IMR-90 (cell line): ENCODE measurements at regions not wholly inside any gene's neighbourhood (a gene's known extent, or its start where the extent isn't known, plus 50 kb on each side); places are given as distances from the start of the nearest gene placed in this dataset.

ENCODE experiments used
- ATAC-seq: fragments of 200-7000 bp; cut with Tn5 transposase; 2 replicates; pipeline ENCODE4 v1.9.1; 2020; ENCODE audit warnings: low read depth, mild to moderate bottlenecking, moderate library complexity
- BruUV-seq: library from RNA; stranded (reverse); fragments of 400-500 nt; replicated peaks from 2 replicates; lab custom pipeline; 2021; lab: Mats Ljungman, UMichigan
- CTCF ChIA-PET: fragments of 300-600 bp; formaldehyde crosslinking; extraction: SDS; loops from one replicate; lab custom pipeline; 2021; ENCODE audit warnings: antibody characterized with exemption; lab: Yijun Ruan, JAX
- POLR2A ChIA-PET: fragments of 300-600 bp; sonication (Branson Sonifier 250); formaldehyde crosslinking; loops from one replicate; lab custom pipeline; 2022; ENCODE audit warnings: antibody characterized with exemption; ENCODE audit not compliant: unreplicated experiment; lab: Charles Lee
- DNase-seq: peaks from one replicate; pipeline ENCODE4 v3.0.0; 2013
- H2AFZ ChIP-seq: replicated peaks from 2 replicates; pipeline ENCODE3; 2013; ENCODE audit warnings: low read length, mild to moderate bottlenecking; ENCODE audit not compliant: poor library complexity
- H2AK5ac ChIP-seq: 2 replicates; pipeline ENCODE4 v1.6.1; 2013; ENCODE audit warnings: low read depth, low read length, inconsistent platforms
- H2AK9ac ChIP-seq: replicated peaks from 2 replicates; pipeline ENCODE3; 2013; ENCODE audit warnings: mild to moderate bottlenecking, low read depth, low read length, moderate library complexity; ENCODE audit not compliant: poor library complexity
- H2BK120ac ChIP-seq: 2 replicates; pipeline ENCODE4 v1.6.1; 2013; ENCODE audit warnings: low read depth, low read length, inconsistent platforms
- H2BK15ac ChIP-seq: 3 replicates; pipeline ENCODE4 v1.6.1; 2013; ENCODE audit warnings: low read depth, low read length, inconsistent platforms
- H2BK20ac ChIP-seq: 2 replicates; pipeline ENCODE4 v1.6.1; 2013; ENCODE audit warnings: low read depth, mild to moderate bottlenecking, inconsistent platforms, low read length, moderate library complexity
- H2BK5ac ChIP-seq: 2 replicates; pipeline ENCODE4 v1.6.1; 2013; ENCODE audit warnings: mild to moderate bottlenecking, low read depth, low read length, inconsistent platforms; ENCODE audit not compliant: poor library complexity, severe bottlenecking
- H3K14ac ChIP-seq: replicated peaks from 2 replicates; pipeline ENCODE4 v1.6.1; 2013; ENCODE audit warnings: low read depth, low read length, inconsistent platforms
- H3K18ac ChIP-seq: 2 replicates; pipeline ENCODE4 v1.6.1; 2013; ENCODE audit warnings: low read depth, low read length, control low read depth
- H3K23ac ChIP-seq: 2 replicates; pipeline ENCODE4 v1.6.1; 2013; ENCODE audit warnings: low read depth, low read length, inconsistent platforms
- H3K27ac ChIP-seq: 2 replicates; pipeline ENCODE4 v1.5.1; 2013; ENCODE audit warnings: mild to moderate bottlenecking, control low read depth, low read length; ENCODE audit not compliant: insufficient read depth
- H3K27me3 ChIP-seq: 2 replicates; pipeline ENCODE4 v1.6.1; 2013; ENCODE audit warnings: low read length; ENCODE audit not compliant: control insufficient read depth, insufficient read depth
- H3K36me3 ChIP-seq: 2 replicates; pipeline ENCODE4 v1.6.1; 2013; ENCODE audit warnings: low read length, mixed read lengths; ENCODE audit not compliant: control insufficient read depth, insufficient read depth
- H3K4ac ChIP-seq: 2 replicates; pipeline ENCODE4 v1.6.1; 2013; ENCODE audit warnings: low read depth, low read length, inconsistent platforms
- H3K4me1 ChIP-seq: 2 replicates; pipeline ENCODE4 v1.6.1; 2013; ENCODE audit warnings: low read length, mixed read lengths; ENCODE audit not compliant: control insufficient read depth, insufficient read depth
- H3K4me2 ChIP-seq: 2 replicates; pipeline ENCODE4 v1.6.1; 2013; ENCODE audit warnings: low read depth, mild to moderate bottlenecking, control low read depth, low read length, moderate library complexity
- H3K4me3 ChIP-seq: 2 replicates; pipeline ENCODE4 v1.5.1; 2013; ENCODE audit warnings: low read depth, mild to moderate bottlenecking, control low read depth, low read length, moderate library complexity; ENCODE audit not compliant: insufficient read depth
- H3K56ac ChIP-seq: 2 replicates; pipeline ENCODE4 v1.6.1; 2013; ENCODE audit warnings: low read length, inconsistent platforms; ENCODE audit not compliant: insufficient read depth; ENCODE audit errors: extremely low read depth
- H3K79me1 ChIP-seq, 2 experiments: 2 replicates each; pipeline ENCODE4 v1.6.1; 2013; ENCODE audit warnings: low read length in 2 of 2, inconsistent platforms in 1 of 2, low read depth in 1 of 2
- H3K9ac ChIP-seq: 2 replicates; pipeline ENCODE4 v1.6.1; 2013; ENCODE audit warnings: low read depth, low read length, control low read depth
- H3K9me1 ChIP-seq: 2 replicates; pipeline ENCODE4 v1.6.1; 2013; ENCODE audit warnings: low read length, inconsistent platforms; ENCODE audit not compliant: insufficient read depth
- H3K9me3 ChIP-seq: 2 replicates; pipeline ENCODE4 v1.6.1; 2013; ENCODE audit warnings: low read length; ENCODE audit not compliant: control insufficient read depth, insufficient read depth
- H4K20me1 ChIP-seq: 2 replicates; pipeline ENCODE4 v1.6.1; 2013; ENCODE audit warnings: low read length, inconsistent platforms; ENCODE audit not compliant: insufficient read depth
- H4K5ac ChIP-seq: 2 replicates; pipeline ENCODE4 v1.6.1; 2013; ENCODE audit warnings: mild to moderate bottlenecking, low read depth, low read length, control low read depth
- H4K8ac ChIP-seq, 2 experiments: 2 replicates each; pipeline ENCODE4 v1.6.1; 2013; ENCODE audit warnings: low read depth in 2 of 2, low read length in 2 of 2, control low read depth in 1 of 2, inconsistent platforms in 1 of 2
- H4K91ac ChIP-seq: 2 replicates; pipeline ENCODE4 v1.6.1; 2013; ENCODE audit warnings: low read depth, low read length, inconsistent platforms; ENCODE audit not compliant: insufficient read depth
- BHLHE40 ChIP-seq: fragments of 150-350 bp; IDR thresholded peaks from 2 replicates; pipeline ENCODE4 v1.6.1; 2016; ENCODE audit warnings: mild to moderate bottlenecking, low read depth, low read length
- CEBPB ChIP-seq: IDR thresholded peaks from 2 replicates; pipeline ENCODE4 v1.6.1; 2012; ENCODE audit warnings: low read depth, low read length, improper control_type of control experiment
- CHD1 ChIP-seq: IDR thresholded peaks from 2 replicates; pipeline ENCODE4 v1.6.1; 2012; ENCODE audit warnings: low read depth, low read length, improper control_type of control experiment
- ELK1 ChIP-seq: fragments of 150-350 bp; IDR thresholded peaks from 2 replicates; pipeline ENCODE4 v1.6.1; 2016; ENCODE audit warnings: low read depth, mild to moderate bottlenecking, low read length, moderate library complexity, borderline replicate concordance
- MAFK ChIP-seq: IDR thresholded peaks from 2 replicates; pipeline ENCODE4 v1.6.1; 2012; ENCODE audit warnings: low read depth, low read length, improper control_type of control experiment
- NFE2L2 ChIP-seq: fragments of 150-350 bp; IDR thresholded peaks from 2 replicates; pipeline ENCODE4 v1.6.1; 2016; ENCODE audit warnings: low read depth, mild to moderate bottlenecking, low read length
- RAD21 ChIP-seq: IDR thresholded peaks from 2 replicates; pipeline ENCODE4 v1.6.1; 2012; ENCODE audit warnings: low read length, improper control_type of control experiment
- USF2 ChIP-seq: fragments of 150-350 bp; IDR thresholded peaks from 2 replicates; pipeline ENCODE4 v1.6.1; 2017; ENCODE audit warnings: mild to moderate bottlenecking, antibody characterized with exemption, low read length, low read depth
- WGBS, 2 experiments: methylation state at CpG; one replicate each; pipeline versions ENCODE4 v1.1.5 to v1.1.7; 2013; ENCODE audit warnings: missing lambda C conversion rate in 2 of 2; ENCODE audit not compliant: insufficient read length in 1 of 2; ENCODE audit errors: extremely low coverage in 2 of 2; 5-methylcytosine and 5-hydroxymethylcytosine counted together
- dilution Hi-C: fragments of 300-500 bp; cut with HindIII; formaldehyde crosslinking; loops from one replicate; pipeline ENCODE4 v1.14.3; 2018; ENCODE audit warnings: low sequenced_read_pairs; ENCODE audit not compliant: unreplicated experiment
- in situ Hi-C: fragments of 300-500 bp; cut with MboI; formaldehyde crosslinking; loops from 3 replicates; pipeline ENCODE4 v1.14.3; 2019; ENCODE audit warnings: low sequenced_read_pairs, inconsistent platforms, mixed read lengths
- intact Hi-C: fragments of 100-400 bp; cut with micrococcal nuclease; formaldehyde crosslinking; loops from 2 replicates; pipeline ENCODE4 v1.10.0; 2022

- peak overlapping the region; percentile 60; the same call in 1 of the 2 replicates for H2AK5ac ChIP-seq
- 84% methylated on average over 2 of the region's 4 CpGs; no CpG with 5 or more reads in 1 of the 2 experiments for WGBS, 2 experiments
- POLR2A ChIA-PET = no interaction called here
- H2AFZ ChIP-seq = no peak overlapping the region
- no peak overlapping the region for H3K4me3 ChIP-seq
- no TSS peak for BruUV-seq
- H3K4ac ChIP-seq = no peak overlapping the region
- CTCF ChIA-PET = interaction anchor here (0.6 to 1.1 kb wide), 2 partner anchors 9 to 224 kb away, joined by 4 read pairs; no protein-coding TSS in a partner anchor
- H3K27me3 ChIP-seq = no peaks in the 10 kb centered on the region
- no peak overlapping the region for H2BK5ac ChIP-seq
- H3K9me1 ChIP-seq = no peaks in the 10 kb centered on the region; the same call in none of the 2 replicates
- H3K4me2 ChIP-seq = no peak overlapping the region
- H3K23ac ChIP-seq = no peak overlapping the region; the same call in 1 of the 2 replicates
- no peak overlapping the region; the same call in 1 of the 2 replicates for H2BK120ac ChIP-seq
- H3K18ac ChIP-seq = no peak overlapping the region
- no peak overlapping the region for H3K56ac ChIP-seq
- ATAC-seq (no peak), DNase-seq (no peak)
- no peaks in the 10 kb centered on the region for H3K36me3 ChIP-seq
- H4K8ac ChIP-seq = no peak overlapping the region
- TF ChIP-seq CHD1 = no peak
- no peak for TF ChIP-seq NFE2L2
- no peak for TF ChIP-seq BHLHE40
- no peak for TF ChIP-seq USF2
- TF ChIP-seq RAD21 = no peak
- no peak for TF ChIP-seq ELK1
- no peak for TF ChIP-seq MAFK
- TF ChIP-seq CEBPB = no peak
- no peak overlapping the region for H3K9ac ChIP-seq
- H2BK20ac ChIP-seq = peak overlapping the region; percentile 8; the same call in 1 of the 2 replicates
- H3K14ac ChIP-seq = peak overlapping the region; percentile 43
- intact Hi-C loops (no loop called here), in situ Hi-C loops (no loop called here), dilution Hi-C loops (no loop called here)
- H3K27ac ChIP-seq = no peak overlapping the region
- no peaks in the 10 kb centered on the region for H3K9me3 ChIP-seq
- H3K79me1 ChIP-seq = no peaks in the 10 kb centered on the region
- no peaks in the 10 kb centered on the region for H3K4me1 ChIP-seq
- peak overlapping the region; percentile 31 for H2AK9ac ChIP-seq
- no peaks in the 10 kb centered on the region for H4K20me1 ChIP-seq
- no peak overlapping the region for H4K91ac ChIP-seq
- no peak overlapping the region for H4K5ac ChIP-seq
- no peak overlapping the region for H2BK15ac ChIP-seq
Observed at GRCh38 chr21:35663856-35664606, 396.3 kb downstream of the SETD4 start.
